Adrenal gland (tissue), 9 donors: ENCODE measurements at regions not wholly inside any gene's neighbourhood (a gene's known extent, or its start where the extent isn't known, plus 50 kb on each side); places are given as distances from the start of the nearest gene placed in this dataset.

ENCODE experiments used
- DNase-seq, 7 donors: peaks; one replicate each; pipeline ENCODE4 v3.0.0-alpha.2; 2019 to 2020
- H3K27ac ChIP-seq, 5 donors: fragments of 200-600 bp; sonication (generic) in 4 of 5; 1 replicate in 3 of 5; 2 replicates in 2 of 5; pipeline versions ENCODE4 v1.5.1 to v1.8.0; 2016 to 2020; ENCODE audit warnings: mild to moderate bottlenecking in 1 of 5
- H3K27me3 ChIP-seq: fragments of 200-600 bp; 2 replicates; pipeline ENCODE4 v1.8.0; 2021
- H3K36me3 ChIP-seq, 2 donors: fragments of 200-600 bp; replicated peaks in 1 of 2; 1 replicate in 1 of 2; 2 replicates in 1 of 2; pipeline versions ENCODE4 v1.5.1 to v1.8.0; 2018 to 2022
- H3K4me1 ChIP-seq, 2 donors: fragments of 200-600 bp; replicated peaks in 1 of 2; 1 replicate in 1 of 2; 2 replicates in 1 of 2; pipeline versions ENCODE4 v1.5.1 to v1.8.0; 2018 to 2021
- H3K4me3 ChIP-seq, 4 donors: fragments of 200-600 bp; sonication (generic) in 3 of 4; one replicate each; pipeline ENCODE4 v1.5.1; 2016 to 2018
- H3K9me3 ChIP-seq, 3 donors: fragments of 200-600 bp; sonication (generic) in 1 of 3; replicated peaks in 1 of 3; 1 replicate in 2 of 3; 2 replicates in 1 of 3; pipeline versions ENCODE4 v1.5.1 to v1.8.0; 2016 to 2021
- CTCF ChIP-seq, 6 experiments: fragments of 450-650 bp in 4 of 6; fragments of 200-600 bp in 2 of 6; sonication (generic) in 1 of 6; IDR thresholded peaks; 1 replicate in 5 of 6; 2 replicates in 1 of 6; pipeline versions ENCODE4 v1.5.1 to v1.8.0; 2016 to 2021; ENCODE audit warnings: antibody characterized with exemption in 6 of 6, mild to moderate bottlenecking in 2 of 6, moderate library complexity in 1 of 6
- POLR2A ChIP-seq, 2 donors: fragments of 450-650 bp; IDR thresholded peaks; one replicate each; pipeline ENCODE4 v1.6.1; 2017; ENCODE audit warnings: antibody characterized with exemption in 2 of 2, mild to moderate bottlenecking in 2 of 2, moderate library complexity in 1 of 2
- WGBS, 4 donors: extraction: QIAGEN DNeasy Blood & Tissue Kit in 2 of 4; methylation state at CpG; one replicate each; pipeline versions ENCODE4 v1.1.5 to v1.1.7; 2013 to 2017; 5-methylcytosine and 5-hydroxymethylcytosine counted together
- intact Hi-C, 2 donors: fragments of 100-400 bp; cut with DNase I; formaldehyde crosslinking; loops; one replicate each; pipeline versions ENCODE4 v1.14.1 to v1.15.0; 2022 to 2023
- small RNA-seq, 2 donors: library from RNA; depleted of rRNA; stranded (forward); fragments of <200 nt; gene quantifications; one replicate each; pipeline ENCODE3, GENCODE V24; 2016
- donor health status: healthy with polysubstance abuse.
- donor health status: Bipolar disorder and iron deficiency.
- donor health status: DM: yes; HTN: yes; CAD: no.
- donor health status: DM: no; HTN: no; CAD: no.
- donor health status: DM: no; HTN: no; CAD: no.

GRCh38 chr5:20044460-20044859, 56.5 kb upstream of the CDH18 start:
- intact Hi-C loops: no loop called here
- no peaks in the 10 kb centered on the region for H3K4me1 ChIP-seq
- DNase-seq: no peak
- no peak overlapping the region for H3K4me3 ChIP-seq
- no peak for TF ChIP-seq CTCF (IDR thresholded peaks at IDR 0.05)
- TF ChIP-seq POLR2A (IDR thresholded peaks at IDR 0.05): no peak
- H3K27ac ChIP-seq: no peak overlapping the region
- no peaks in the 10 kb centered on the region for H3K36me3 ChIP-seq
- H3K27me3 ChIP-seq: no peaks in the 10 kb centered on the region
- no peaks in the 10 kb centered on the region for H3K9me3 ChIP-seq

GRCh38 chr5:20041326-20042274, 53.6 kb upstream of the CDH18 start:
- TF ChIP-seq CTCF (IDR thresholded peaks at IDR 0.05): no peak
- no peak for TF ChIP-seq POLR2A (IDR thresholded peaks at IDR 0.05)
- Histone ChIP-seq H3K4me3 (no peak overlapping the region), H3K4me1 (no peaks in the 10 kb centered on the region), H3K36me3 (no peaks in the 10 kb centered on the region), H3K27ac (no peak overlapping the region), H3K9me3 (no peaks in the 10 kb centered on the region), H3K27me3 (no peaks in the 10 kb centered on the region)
- DNase-seq: no peak
- intact Hi-C loops: no loop called here
- WGBS, 4 donors: 34 to 47% (median 38%) methylated on average over 6 of the region's 6 CpGs

- WGBS, 4 donors: 76 to 85% (median 82%) methylated on average over 4 of the region's 4 CpGs
- H3K27ac ChIP-seq: no peak overlapping the region
- DNase-seq: no peak
These were observed 52.9 kb upstream of the CDH18 start for GRCh38 chr5:20040901-20041300.

More at GRCh38 chr5:20040901-20041300, 52.9 kb upstream of the CDH18 start:
- intact Hi-C loops: no loop called here
- Histone ChIP-seq H3K9me3 (no peaks in the 10 kb centered on the region), H3K36me3 (no peaks in the 10 kb centered on the region), H3K4me1 (no peaks in the 10 kb centered on the region), H3K4me3 (no peak overlapping the region), H3K27me3 (no peaks in the 10 kb centered on the region)
- TF ChIP-seq CTCF (IDR thresholded peaks at IDR 0.05) (no peak), POLR2A (IDR thresholded peaks at IDR 0.05) (no peak)

Small RNAs in the stretch of these regions (small RNA-seq; reads per million reads assigned to genes)
- 0 reads per million in 2 donors for gene AC093303.1
